ENCODE measurements at regions not wholly inside any gene's neighbourhood (a gene's known extent, or its start where the extent isn't known, plus 50 kb on each side); places are given as distances from the start of the nearest gene placed in this dataset.

DNA sequence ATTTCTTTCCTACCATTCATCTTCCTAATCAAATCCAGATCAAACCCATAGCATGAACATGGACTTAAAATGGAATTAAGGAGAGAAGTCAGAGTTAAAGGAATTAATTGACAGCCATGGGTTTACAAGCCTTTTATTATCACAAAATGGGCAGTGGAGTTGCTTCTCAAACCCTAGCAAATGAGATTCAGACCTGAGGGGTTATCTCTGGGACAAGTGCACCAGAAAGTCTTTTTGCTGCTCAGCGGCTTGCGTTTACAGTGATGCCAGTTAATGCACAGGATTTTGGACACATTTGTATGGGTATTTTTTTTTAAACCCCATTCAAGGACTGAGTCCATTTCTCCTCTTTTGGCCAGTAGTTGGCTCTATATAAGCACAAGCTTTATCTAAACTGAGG, 503.0 kb downstream of the EFNB2 start:
- TF ChIP-seq CTCF (IDR thresholded peaks at IDR 0.05) (no peak), POLR2A (IDR thresholded peaks at IDR 0.05) (no peak)
